ENCODE measurements at regions not wholly inside any gene's neighbourhood (a gene's known extent, or its start where the extent isn't known, plus 50 kb on each side); places are given as distances from the start of the nearest gene placed in this dataset.

- TF ChIP-seq, protein P1, sequence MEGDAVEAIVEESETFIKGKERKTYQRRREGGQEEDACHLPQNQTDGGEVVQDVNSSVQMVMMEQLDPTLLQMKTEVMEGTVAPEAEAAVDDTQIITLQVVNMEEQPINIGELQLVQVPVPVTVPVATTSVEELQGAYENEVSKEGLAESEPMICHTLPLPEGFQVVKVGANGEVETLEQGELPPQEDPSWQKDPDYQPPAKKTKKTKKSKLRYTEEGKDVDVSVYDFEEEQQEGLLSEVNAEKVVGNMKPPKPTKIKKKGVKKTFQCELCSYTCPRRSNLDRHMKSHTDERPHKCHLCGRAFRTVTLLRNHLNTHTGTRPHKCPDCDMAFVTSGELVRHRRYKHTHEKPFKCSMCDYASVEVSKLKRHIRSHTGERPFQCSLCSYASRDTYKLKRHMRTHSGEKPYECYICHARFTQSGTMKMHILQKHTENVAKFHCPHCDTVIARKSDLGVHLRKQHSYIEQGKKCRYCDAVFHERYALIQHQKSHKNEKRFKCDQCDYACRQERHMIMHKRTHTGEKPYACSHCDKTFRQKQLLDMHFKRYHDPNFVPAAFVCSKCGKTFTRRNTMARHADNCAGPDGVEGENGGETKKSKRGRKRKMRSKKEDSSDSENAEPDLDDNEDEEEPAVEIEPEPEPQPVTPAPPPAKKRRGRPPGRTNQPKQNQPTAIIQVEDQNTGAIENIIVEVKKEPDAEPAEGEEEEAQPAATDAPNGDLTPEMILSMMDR (IDR thresholded peaks at IDR 0.05), result no peak
- no peak for TF ChIP-seq POLR2A (IDR thresholded peaks at IDR 0.05)
These were observed 177.9 kb upstream of the C2CD4B start for GRCh38 chr15:62342959-62343358.

Data from heart left ventricle (tissue), 13 donors.